ENCODE measurements at regions not wholly inside any gene's neighbourhood (a gene's known extent, or its start where the extent isn't known, plus 50 kb on each side); places are given as distances from the start of the nearest gene placed in this dataset.
A peak's percentile ranks its signal among the peaks of the same experiment; 100 is the strongest.
"Not testable (repeated sequence)": the region's sequence is repeated elsewhere in the genome, so short reads cannot be mapped to it uniquely, and the experiment has no call there.

DNA sequence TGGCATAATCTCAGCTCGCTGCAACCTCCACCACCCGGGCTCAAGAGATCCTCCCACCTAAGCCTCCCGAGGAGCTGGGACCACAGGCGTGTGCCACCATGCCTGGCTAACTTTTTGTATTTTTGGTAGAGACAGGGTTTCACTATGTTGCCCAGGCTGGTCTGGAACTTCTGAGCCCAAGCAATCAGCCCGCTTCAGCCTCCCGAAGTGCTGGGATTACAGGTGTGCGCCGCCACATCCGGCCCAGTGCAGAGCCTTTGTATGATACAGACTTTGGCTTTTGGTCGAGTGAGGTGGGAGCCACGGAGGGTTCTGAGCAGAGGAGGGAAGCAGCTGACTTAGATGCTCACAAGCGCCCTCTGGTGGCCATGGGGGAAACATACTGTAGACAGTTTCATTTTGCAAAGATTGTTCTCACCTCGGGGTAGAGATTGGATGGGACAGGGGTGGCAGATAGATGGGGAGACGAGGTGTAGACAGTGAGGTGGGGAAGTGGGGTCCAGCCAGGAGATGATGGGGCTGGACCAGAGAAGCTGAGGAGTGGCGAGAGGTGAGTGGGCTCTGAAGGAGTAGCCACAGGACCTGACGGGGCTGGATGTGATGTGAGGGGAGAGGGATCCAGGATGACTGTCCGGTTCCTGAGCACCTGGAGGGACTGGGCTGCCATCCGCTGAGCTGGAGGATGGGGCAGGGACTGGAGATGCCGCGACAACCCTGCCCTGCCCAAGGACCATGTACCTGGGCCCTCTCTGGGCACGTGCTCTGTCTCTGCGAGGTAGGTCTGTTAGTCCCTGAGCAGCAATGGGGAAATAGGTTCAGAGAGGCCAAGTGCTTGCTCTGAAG lies 105.1 kb downstream of the CRLF3 start:
- POLR2A ChIA-PET: interaction anchor here (0.6 kb wide), 1 partner anchor 96 kb away, joined by 3 read pairs; no protein-coding TSS in a partner anchor
- not testable (repeated sequence) for H3K27me3 Mint-ChIP-seq, H3K36me3 Mint-ChIP-seq, H3K9me3 Mint-ChIP-seq
- DNase-seq (peak; percentile 50 to 84 (median 68)), ATAC-seq (peak; percentile 82 to 83)
- Mint-ChIP-seq H3K4me3 (peak overlapping the region in 5 of 10 donors; percentile 1 to 37 (median 24)), H3K27ac (peak overlapping the region in 4 of 10 donors; percentile 6 to 26 (median 16)), H3K4me1 (peaks cover 7 to 16% (median 12%) of the 10 kb centered on the region in 4 donors)

DNA sequence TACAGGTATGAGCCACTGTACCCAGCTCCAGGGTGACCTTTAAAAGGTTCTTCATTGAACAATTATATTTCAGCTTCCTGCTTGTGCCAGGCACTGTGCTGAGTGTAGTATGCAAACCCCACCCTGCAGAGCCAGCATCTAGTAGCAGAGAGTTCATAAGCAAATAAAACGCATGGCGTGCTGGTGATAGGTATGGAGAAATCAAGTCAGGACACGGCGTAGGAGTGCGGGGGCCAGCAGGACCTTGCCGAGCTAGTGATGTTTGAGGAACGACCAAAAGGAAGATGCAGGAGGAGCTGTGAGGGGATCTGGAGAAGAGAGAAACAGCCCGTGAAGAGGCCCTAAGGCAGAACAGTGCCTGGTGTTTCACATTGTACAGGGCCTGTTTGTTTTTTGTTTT lies 105.8 kb downstream of the CRLF3 start:
- H3K9me3 Mint-ChIP-seq, H3K27me3 Mint-ChIP-seq, ATAC-seq, DNase-seq, H3K36me3 Mint-ChIP-seq, POLR2A ChIA-PET: not testable (repeated sequence)
- Mint-ChIP-seq H3K4me1 (peaks cover 7 to 15% (median 12%) of the 10 kb centered on the region in 4 donors), H3K27ac (peak overlapping the region in 1 of 10 donors; percentile 44), H3K4me3 (peak overlapping the region in 1 of 10 donors; percentile 2)

DNA sequence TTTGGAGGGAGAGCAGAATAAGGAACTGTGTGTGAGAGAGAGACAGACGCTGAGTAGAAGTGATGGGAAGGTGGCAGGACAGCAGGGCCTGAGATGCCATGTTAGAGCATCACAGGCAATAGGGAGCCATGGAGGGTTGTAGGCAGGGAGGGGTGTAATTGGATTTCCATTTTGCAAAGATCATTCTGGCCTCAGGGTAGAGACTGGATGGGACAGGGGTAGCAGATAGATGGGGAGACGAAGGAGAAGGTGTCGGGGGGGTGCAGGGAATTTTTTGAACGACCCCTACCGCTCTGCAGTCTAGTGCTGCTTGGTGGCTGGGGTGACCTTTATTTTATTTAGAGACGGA lies 106.4 kb downstream of the CRLF3 start:
- POLR2A ChIA-PET, H3K27ac Mint-ChIP-seq, H3K36me3 Mint-ChIP-seq, H3K4me3 Mint-ChIP-seq, ATAC-seq, DNase-seq, H3K27me3 Mint-ChIP-seq, H3K9me3 Mint-ChIP-seq: not testable (repeated sequence)
- H3K4me1 Mint-ChIP-seq: peaks cover 7 to 19% (median 15%) of the 10 kb centered on the region in 4 donors

DNA sequence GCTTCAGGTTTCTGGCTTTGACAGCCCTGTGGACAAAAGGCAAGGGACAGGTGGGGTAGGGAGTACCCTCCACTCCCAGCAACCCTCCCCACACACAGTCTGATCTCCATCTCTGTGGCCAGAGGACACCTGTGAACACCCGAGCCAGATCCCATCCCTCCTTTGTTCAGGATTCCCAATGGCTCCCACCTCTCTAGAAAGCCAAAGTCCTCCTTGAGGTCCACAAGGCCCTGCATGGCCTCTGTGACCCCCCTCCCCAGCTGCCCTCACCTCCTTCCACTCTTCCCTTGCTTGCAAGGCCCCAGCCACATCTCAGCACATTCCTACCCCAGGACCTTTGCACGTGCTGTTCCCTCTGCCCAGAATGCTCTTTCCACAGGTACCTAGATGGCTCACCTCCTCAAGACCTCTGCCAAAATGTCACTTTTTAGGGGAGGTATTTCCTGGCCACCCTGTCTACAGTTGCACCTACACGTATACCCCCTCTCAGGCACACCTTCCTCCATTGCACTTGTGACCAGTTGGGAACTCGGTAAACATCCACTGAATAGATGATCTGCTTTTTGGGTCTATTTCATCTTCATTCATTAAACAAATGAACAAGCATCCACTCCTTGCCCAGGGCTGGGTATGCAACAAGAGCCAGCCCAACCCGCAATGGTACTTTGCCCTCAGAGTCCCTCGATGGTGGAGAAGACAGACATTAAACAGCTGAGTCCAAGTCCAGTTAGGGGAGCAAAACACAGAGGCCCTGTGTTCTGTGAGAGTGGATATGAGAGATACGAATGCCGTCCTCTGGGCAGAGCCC lies 107.0 kb downstream of the CRLF3 start:
- Mint-ChIP-seq H3K27me3 (no peaks in the 10 kb centered on the region), H3K9me3 (no peaks in the 10 kb centered on the region), H3K36me3 (no peaks in the 10 kb centered on the region), H3K4me3 (no peak overlapping the region), H3K4me1 (peaks cover 7 to 19% (median 15%) of the 10 kb centered on the region in 4 donors), H3K27ac (no peak overlapping the region)
- ATAC-seq (no peak), DNase-seq (no peak)
- POLR2A ChIA-PET: no interaction called here

DNA sequence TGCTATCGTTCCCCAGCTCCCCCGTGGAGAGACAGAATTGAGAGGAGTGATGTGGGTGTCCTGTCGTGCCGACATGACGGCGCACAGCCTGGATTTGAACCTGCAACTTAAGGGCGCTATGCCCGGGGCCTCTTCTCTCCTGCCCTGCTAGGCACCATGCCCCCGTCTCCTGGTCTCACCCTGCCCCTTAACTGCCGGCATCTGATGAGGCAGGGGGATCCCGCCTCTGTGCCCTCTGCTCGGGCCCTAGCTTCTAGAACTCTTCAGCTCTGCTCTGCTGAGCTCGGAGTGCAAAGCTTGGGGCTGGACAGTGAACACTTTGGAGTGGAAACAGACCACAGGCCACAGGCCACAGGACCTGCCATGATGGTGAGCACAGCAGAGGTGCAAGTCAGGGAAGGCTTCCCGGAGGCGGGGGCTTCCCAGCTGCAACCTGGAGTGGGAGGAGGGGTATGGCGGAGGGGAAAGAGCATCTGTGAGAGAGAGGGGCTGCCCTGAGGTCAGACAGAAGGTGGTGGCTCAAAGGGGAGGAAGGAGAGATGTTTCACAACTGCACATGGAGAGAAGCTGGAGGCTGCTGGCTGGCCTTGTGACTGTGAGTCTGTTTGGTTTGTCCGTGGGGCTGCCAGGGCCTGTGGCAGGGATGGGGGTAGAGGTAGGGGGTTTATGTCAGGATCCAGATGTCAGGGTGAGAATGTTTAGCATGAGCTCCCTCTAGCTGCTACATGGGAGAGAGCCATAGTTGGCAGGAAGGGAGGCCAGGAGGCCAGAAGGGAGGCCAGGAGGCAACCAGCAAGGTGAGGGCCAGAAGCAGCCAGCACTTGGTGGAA lies 107.8 kb downstream of the CRLF3 start:
- no peak for DNase-seq
- H3K36me3 Mint-ChIP-seq: no peaks in the 10 kb centered on the region
- H3K9me3 Mint-ChIP-seq: no peaks in the 10 kb centered on the region
- H3K27me3 Mint-ChIP-seq: no peaks in the 10 kb centered on the region
- H3K27ac Mint-ChIP-seq: peak overlapping the region in 2 of 10 donors; percentile 34 to 80
- peaks cover 9 to 19% (median 16%) of the 10 kb centered on the region in 4 donors for H3K4me1 Mint-ChIP-seq
- no peak overlapping the region for H3K4me3 Mint-ChIP-seq
- POLR2A ChIA-PET: no interaction called here
- ATAC-seq: no peak

DNA sequence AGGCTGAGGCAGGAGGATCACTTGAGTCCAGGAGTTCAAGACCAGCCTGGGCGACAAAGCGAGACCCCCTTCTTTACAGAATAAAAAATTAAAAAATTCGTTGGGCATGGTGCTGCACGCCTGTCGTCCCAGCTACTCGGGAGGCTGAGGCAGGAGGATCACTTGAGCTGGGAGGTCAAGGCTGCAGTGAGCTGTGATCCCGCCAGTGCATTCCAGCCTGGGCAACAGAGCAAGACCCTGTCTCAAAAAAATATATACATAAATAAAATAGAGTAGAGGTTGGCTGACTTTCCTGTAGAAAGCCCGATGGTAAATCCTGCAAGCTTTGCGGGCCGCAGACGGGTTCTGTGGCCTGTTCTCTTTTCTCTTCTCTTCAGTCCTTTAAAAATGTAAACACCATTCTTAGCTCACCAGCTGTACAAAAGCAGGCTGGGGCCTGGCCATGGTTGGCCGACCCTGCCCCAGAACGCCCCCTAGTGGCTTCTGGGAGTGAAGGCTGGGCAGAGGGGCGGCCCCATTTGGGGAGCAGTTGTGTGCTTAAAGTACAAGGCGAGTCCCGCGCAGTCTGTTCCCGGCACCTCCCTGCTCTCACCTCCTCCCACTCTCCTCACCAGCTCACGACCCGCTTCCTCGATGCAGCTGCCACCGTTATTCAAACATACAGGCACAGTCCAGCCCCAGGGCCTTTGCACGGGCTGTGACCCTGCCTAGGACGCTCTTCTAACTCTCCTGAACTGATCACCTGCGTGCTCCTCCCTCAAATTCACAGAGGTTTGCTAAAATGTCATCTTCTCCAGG lies 109.5 kb downstream of the CRLF3 start:
- H3K36me3 Mint-ChIP-seq, H3K27me3 Mint-ChIP-seq, H3K9me3 Mint-ChIP-seq, POLR2A ChIA-PET: not testable (repeated sequence)
- H3K27ac Mint-ChIP-seq: peak overlapping the region in 3 of 10 donors; percentile 24 to 82 (median 67)
- DNase-seq: peak in 6 of 10 donors; percentile 22 to 48 (median 40)
- H3K4me3 Mint-ChIP-seq: peak overlapping the region in 1 of 10 donors; percentile 45
- H3K4me1 Mint-ChIP-seq: peaks cover 20 to 33% (median 23%) of the 10 kb centered on the region in 4 donors
- ATAC-seq: peak; percentile 68 to 72

DNA sequence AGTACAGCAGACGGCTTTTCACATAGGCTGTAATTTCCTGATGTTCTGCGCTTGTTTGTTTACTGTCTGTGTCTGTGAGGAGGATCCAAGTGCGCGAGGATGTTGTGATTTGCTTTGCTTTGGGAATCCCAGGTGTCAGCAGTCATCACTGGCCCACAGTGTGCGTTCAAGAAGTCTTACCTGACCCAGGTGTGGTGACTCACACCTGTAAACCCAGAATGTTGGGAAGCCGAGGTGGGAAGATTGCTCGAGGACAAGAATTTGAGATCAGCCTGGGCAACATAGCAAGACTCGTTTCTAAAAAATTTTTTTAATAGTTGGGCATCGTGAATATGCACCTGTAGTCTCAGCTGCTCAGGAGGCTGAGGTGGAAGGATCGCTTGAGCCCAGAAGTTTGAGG lies 110.7 kb downstream of the CRLF3 start:
- POLR2A ChIA-PET, H3K27me3 Mint-ChIP-seq, ATAC-seq, H3K9me3 Mint-ChIP-seq, H3K36me3 Mint-ChIP-seq, DNase-seq: not testable (repeated sequence)
- H3K27ac Mint-ChIP-seq: peak overlapping the region in 2 of 10 donors; percentile 43 to 73
- peaks cover 14 to 28% (median 18%) of the 10 kb centered on the region in 4 donors for H3K4me1 Mint-ChIP-seq
- peak overlapping the region in 2 of 10 donors; percentile 18 to 33 for H3K4me3 Mint-ChIP-seq

DNA sequence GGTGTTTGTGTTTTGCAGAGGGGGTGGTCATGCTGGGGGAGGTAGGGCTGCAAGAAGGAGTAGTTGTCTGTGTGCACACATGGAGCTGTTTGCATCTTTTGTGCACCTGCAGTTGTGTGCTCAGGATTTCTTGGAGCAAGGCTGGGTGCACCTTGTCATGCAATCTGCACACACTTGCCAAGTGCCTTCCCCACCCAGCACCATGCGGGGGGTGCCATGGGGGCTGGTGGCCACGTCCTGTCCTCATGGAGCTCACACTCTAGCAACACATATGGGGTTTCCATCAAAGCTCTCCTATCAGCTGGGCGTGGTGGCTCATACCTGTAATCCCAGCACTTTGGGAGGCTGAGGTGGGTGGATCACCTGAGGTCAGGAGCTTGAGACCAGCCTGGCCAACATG lies 111.6 kb downstream of the CRLF3 start:
- peak in 1 of 10 donors; percentile 28 for DNase-seq
- H3K9me3 Mint-ChIP-seq, H3K36me3 Mint-ChIP-seq, ATAC-seq, POLR2A ChIA-PET, H3K27me3 Mint-ChIP-seq: not testable (repeated sequence)
- H3K4me3 Mint-ChIP-seq: peak overlapping the region in 3 of 10 donors; percentile 4 to 40 (median 24)
- H3K27ac Mint-ChIP-seq: peak overlapping the region in 1 of 10 donors; percentile 41
- peaks cover 20 to 33% (median 21%) of the 10 kb centered on the region in 4 donors for H3K4me1 Mint-ChIP-seq

DNA sequence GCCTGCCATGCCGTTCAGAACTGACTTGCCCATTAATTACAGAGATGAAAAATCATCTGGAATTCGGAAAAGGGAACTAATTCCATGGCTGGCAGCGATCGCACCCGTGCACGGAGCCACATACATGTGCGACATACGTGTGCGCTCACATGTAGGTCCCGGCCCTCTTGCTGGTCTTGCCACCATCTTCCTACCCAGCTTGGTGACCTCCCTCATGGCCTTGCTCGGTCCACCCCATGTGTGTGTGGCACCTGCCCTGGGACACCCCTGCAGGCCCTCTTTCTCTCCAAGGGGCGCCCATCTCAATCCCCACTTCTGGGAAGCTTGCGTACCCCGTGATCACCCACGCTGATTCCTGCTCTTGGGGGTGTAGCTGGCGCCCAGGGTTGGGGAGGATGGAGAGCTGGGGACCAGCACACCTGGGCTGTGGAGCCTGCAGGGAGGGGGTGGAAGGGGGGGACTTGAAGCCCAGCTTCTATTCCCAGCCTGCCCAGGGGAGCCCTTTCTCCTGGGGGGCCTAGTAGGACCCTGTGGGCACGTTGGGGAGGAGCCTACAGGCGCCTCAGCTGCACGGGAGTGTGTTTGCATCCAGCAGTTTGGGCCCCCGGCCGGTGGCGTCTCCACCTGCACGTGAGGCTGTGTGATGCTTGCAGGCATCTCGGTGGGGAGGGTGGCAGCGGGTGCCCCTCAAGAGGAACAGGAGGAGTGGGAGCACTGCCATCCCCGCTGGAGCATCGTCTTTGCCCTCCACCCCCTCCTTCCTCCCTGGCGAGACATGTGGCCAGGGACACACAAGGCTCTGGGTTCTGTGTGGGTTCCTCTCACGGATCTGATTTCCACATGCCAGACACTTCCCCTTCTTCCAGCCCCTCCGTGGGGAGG lies 112.6 kb downstream of the CRLF3 start:
- H3K36me3 Mint-ChIP-seq, ATAC-seq, H3K9me3 Mint-ChIP-seq, H3K27me3 Mint-ChIP-seq: not testable (repeated sequence)
- POLR2A ChIA-PET: interaction anchor here (1.6 kb wide), 1 partner anchor 19 kb away, joined by 8 read pairs; no protein-coding TSS in a partner anchor
- peak in 1 of 10 donors; percentile 15 for DNase-seq
- Mint-ChIP-seq H3K4me1 (peaks cover 23 to 43% (median 31%) of the 10 kb centered on the region in 4 donors), H3K27ac (peak overlapping the region in 5 of 10 donors; percentile 5 to 34 (median 17)), H3K4me3 (peak overlapping the region; percentile 24 to 91 (median 84))

DNA sequence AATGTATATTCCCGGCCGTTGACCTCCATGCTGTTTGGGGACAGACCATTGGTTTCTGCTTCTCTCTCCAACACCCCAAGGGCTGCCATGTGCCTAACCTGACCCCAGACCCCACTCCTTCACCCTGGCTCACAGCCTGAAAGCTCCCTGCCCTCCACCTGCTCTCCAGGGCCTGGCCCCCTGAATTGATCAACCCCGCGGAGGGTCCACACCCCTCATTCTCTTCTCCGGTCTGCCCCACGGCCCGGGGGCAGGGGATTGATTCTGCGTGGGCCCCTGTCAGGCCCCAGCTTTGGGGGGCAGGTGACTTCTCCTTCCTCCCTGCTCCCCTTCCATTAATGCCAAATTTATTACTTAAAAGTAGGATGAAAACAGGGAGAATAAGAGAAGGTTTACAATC lies 113.3 kb downstream of the CRLF3 start:
- ATAC-seq, H3K27me3 Mint-ChIP-seq, H3K9me3 Mint-ChIP-seq, H3K36me3 Mint-ChIP-seq: not testable (repeated sequence)
- Mint-ChIP-seq H3K27ac (peak overlapping the region in 7 of 10 donors; percentile 28 to 92 (median 84)), H3K4me3 (peak overlapping the region; percentile 73 to 91 (median 86)), H3K4me1 (peaks cover 23 to 50% (median 38%) of the 10 kb centered on the region in 4 donors)
- POLR2A ChIA-PET: interaction anchor here (1.6 kb wide), 1 partner anchor 20 kb away, joined by 8 read pairs; no protein-coding TSS in a partner anchor
- peak in 1 of 10 donors; percentile 45 for DNase-seq
